ENCODE measurements at regions not wholly inside any gene's neighbourhood (a gene's known extent, or its start where the extent isn't known, plus 50 kb on each side); places are given as distances from the start of the nearest gene placed in this dataset.

DNA sequence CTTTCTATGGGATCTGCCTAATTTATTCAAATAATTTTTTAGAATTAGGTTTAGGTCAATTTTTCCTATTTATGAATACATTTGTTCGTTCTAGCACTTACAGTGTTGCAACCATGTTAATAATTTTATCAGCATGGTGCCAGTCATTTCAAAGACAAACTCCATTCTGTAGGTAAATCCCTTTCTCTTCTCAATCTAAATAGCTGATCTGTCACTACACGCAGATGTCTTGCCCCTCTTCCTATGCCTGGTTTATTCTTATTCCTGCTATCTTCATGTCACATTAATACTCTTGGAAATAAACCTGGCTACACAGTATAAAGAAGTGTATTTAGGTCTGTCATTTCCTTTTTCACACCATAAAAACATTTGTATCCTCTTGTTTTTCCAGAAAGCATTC, 1172.4 kb downstream of the BRINP3 start:
- TF ChIP-seq TAF1 (IDR thresholded peaks at IDR 0.05; ENCODE audit: low read depth) = no peak
- no peak for TF ChIP-seq YY1 (IDR thresholded peaks at IDR 0.05; ENCODE audit: low read depth)
- TF ChIP-seq, protein P1, sequence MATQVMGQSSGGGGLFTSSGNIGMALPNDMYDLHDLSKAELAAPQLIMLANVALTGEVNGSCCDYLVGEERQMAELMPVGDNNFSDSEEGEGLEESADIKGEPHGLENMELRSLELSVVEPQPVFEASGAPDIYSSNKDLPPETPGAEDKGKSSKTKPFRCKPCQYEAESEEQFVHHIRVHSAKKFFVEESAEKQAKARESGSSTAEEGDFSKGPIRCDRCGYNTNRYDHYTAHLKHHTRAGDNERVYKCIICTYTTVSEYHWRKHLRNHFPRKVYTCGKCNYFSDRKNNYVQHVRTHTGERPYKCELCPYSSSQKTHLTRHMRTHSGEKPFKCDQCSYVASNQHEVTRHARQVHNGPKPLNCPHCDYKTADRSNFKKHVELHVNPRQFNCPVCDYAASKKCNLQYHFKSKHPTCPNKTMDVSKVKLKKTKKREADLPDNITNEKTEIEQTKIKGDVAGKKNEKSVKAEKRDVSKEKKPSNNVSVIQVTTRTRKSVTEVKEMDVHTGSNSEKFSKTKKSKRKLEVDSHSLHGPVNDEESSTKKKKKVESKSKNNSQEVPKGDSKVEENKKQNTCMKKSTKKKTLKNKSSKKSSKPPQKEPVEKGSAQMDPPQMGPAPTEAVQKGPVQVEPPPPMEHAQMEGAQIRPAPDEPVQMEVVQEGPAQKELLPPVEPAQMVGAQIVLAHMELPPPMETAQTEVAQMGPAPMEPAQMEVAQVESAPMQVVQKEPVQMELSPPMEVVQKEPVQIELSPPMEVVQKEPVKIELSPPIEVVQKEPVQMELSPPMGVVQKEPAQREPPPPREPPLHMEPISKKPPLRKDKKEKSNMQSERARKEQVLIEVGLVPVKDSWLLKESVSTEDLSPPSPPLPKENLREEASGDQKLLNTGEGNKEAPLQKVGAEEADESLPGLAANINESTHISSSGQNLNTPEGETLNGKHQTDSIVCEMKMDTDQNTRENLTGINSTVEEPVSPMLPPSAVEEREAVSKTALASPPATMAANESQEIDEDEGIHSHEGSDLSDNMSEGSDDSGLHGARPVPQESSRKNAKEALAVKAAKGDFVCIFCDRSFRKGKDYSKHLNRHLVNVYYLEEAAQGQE (IDR thresholded peaks at IDR 0.05; ENCODE audit: low read depth) = no peak
- TF ChIP-seq FOXM1 (IDR thresholded peaks at IDR 0.05; ENCODE audit: borderline replicate concordance, low read depth) = no peak
- no peak for TF ChIP-seq TEAD4 (IDR thresholded peaks at IDR 0.05)
- TF ChIP-seq EGR1 (IDR thresholded peaks at IDR 0.05) = no peak
- TF ChIP-seq, protein P2, sequence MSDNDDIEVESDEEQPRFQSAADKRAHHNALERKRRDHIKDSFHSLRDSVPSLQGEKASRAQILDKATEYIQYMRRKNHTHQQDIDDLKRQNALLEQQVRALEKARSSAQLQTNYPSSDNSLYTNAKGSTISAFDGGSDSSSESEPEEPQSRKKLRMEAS (IDR thresholded peaks at IDR 0.05) = no peak
- TF ChIP-seq EP300 (IDR thresholded peaks at IDR 0.05; ENCODE audit: borderline replicate concordance) = no peak
- no peak for TF ChIP-seq CEBPB (IDR thresholded peaks at IDR 0.05)
- no peak for TF ChIP-seq RAD21 (IDR thresholded peaks at IDR 0.05; ENCODE audit: low read depth)
- TF ChIP-seq CREB1 (IDR thresholded peaks at IDR 0.05; ENCODE audit: low read depth) = no peak
- TF ChIP-seq TCF12 (IDR thresholded peaks at IDR 0.05; ENCODE audit: low read depth) = no peak
- TF ChIP-seq ZBTB7A (IDR thresholded peaks at IDR 0.05; ENCODE audit: low read depth) = no peak
